ENCODE measurements at regions not wholly inside any gene's neighbourhood (a gene's known extent, or its start where the extent isn't known, plus 50 kb on each side); places are given as distances from the start of the nearest gene placed in this dataset.

GRCh38 chr2:80896576-80896975, 592.0 kb upstream of the LRRTM1 start:
- DNase-seq, result no peak

GRCh38 chr2:80894486-80894885, 589.9 kb upstream of the LRRTM1 start:
- peak in 1 of 51 donors; percentile 3 for DNase-seq

GRCh38 chr2:80893711-80894110, 589.2 kb upstream of the LRRTM1 start:
- no peak for DNase-seq

- DNase-seq, result no peak
Measured at GRCh38 chr2:80889009-80889408, 584.5 kb upstream of the LRRTM1 start.

- DNase-seq, result no peak
Measured at GRCh38 chr2:80887841-80888378, 583.4 kb upstream of the LRRTM1 start.

- no peak for DNase-seq
Measured at GRCh38 chr2:80874374-80874773, 569.8 kb upstream of the LRRTM1 start.

GRCh38 chr2:80869858-80870438, 565.4 kb upstream of the LRRTM1 start:
- no peak for DNase-seq

- no peak for DNase-seq
Measured at GRCh38 chr2:80863147-80863714, 558.7 kb upstream of the LRRTM1 start.

- DNase-seq, result no peak
Measured at GRCh38 chr2:80858965-80859364, 554.4 kb upstream of the LRRTM1 start.

- no peak for DNase-seq
Measured at GRCh38 chr2:80856227-80856626, 551.7 kb upstream of the LRRTM1 start.

- no peak for DNase-seq
Measured at GRCh38 chr2:80854831-80855230, 550.3 kb upstream of the LRRTM1 start.

- no peak for DNase-seq
Measured at GRCh38 chr2:80852808-80853139, 548.2 kb upstream of the LRRTM1 start.

- no peak for DNase-seq
Measured at GRCh38 chr2:80852079-80852807, 547.7 kb upstream of the LRRTM1 start.

GRCh38 chr2:80830891-80831290, 526.3 kb upstream of the LRRTM1 start:
- no peak for DNase-seq

GRCh38 chr2:80822999-80823398, 518.4 kb upstream of the LRRTM1 start:
- no peak for DNase-seq

- DNase-seq, result no peak
Measured at GRCh38 chr2:80815259-80815658, 510.7 kb upstream of the LRRTM1 start.

GRCh38 chr2:80786584-80786983, 482.0 kb upstream of the LRRTM1 start:
- no peak for DNase-seq

- no peak for DNase-seq
Measured at GRCh38 chr2:80778704-80779103, 474.2 kb upstream of the LRRTM1 start.

GRCh38 chr2:80748592-80748991, 444.0 kb upstream of the LRRTM1 start:
- DNase-seq, result no peak

GRCh38 chr2:80737047-80737446, 432.5 kb upstream of the LRRTM1 start:
- no peak for DNase-seq

- DNase-seq, result no peak
Measured at GRCh38 chr2:80725001-80725400, 420.4 kb upstream of the LRRTM1 start.

- DNase-seq, result no peak
Measured at GRCh38 chr2:80722803-80723202, 418.3 kb upstream of the LRRTM1 start.

- DNase-seq, result no peak
Measured at GRCh38 chr2:80719607-80720006, 415.1 kb upstream of the LRRTM1 start.

All from hypothalamus (tissue), 51 donors.